IMR-90 (cell line): ENCODE measurements at regions not wholly inside any gene's neighbourhood (a gene's known extent, or its start where the extent isn't known, plus 50 kb on each side); places are given as distances from the start of the nearest gene placed in this dataset.

Experiments used
- ATAC-seq: fragments of 200-7000 bp; cut with Tn5 transposase; 2 replicates; pipeline ENCODE4 v1.9.1; 2020; ENCODE audit warnings: low read depth, mild to moderate bottlenecking, moderate library complexity
- BruUV-seq: library from RNA; stranded (reverse); fragments of 400-500 nt; replicated peaks from 2 replicates; lab custom pipeline; 2021; lab: Mats Ljungman, UMichigan
- CTCF ChIA-PET: fragments of 300-600 bp; formaldehyde crosslinking; extraction: SDS; loops from one replicate; lab custom pipeline; 2021; ENCODE audit warnings: antibody characterized with exemption; lab: Yijun Ruan, JAX
- POLR2A ChIA-PET: fragments of 300-600 bp; sonication (Branson Sonifier 250); formaldehyde crosslinking; loops from one replicate; lab custom pipeline; 2022; ENCODE audit warnings: antibody characterized with exemption; ENCODE audit not compliant: unreplicated experiment; lab: Charles Lee
- DNase-seq: peaks from one replicate; pipeline ENCODE4 v3.0.0; 2013
- H2AFZ ChIP-seq: replicated peaks from 2 replicates; pipeline ENCODE3; 2013; ENCODE audit warnings: low read length, mild to moderate bottlenecking; ENCODE audit not compliant: poor library complexity
- H2AK5ac ChIP-seq: 2 replicates; pipeline ENCODE4 v1.6.1; 2013; ENCODE audit warnings: low read depth, low read length, inconsistent platforms
- H2AK9ac ChIP-seq: replicated peaks from 2 replicates; pipeline ENCODE3; 2013; ENCODE audit warnings: mild to moderate bottlenecking, low read depth, low read length, moderate library complexity; ENCODE audit not compliant: poor library complexity
- H2BK120ac ChIP-seq: 2 replicates; pipeline ENCODE4 v1.6.1; 2013; ENCODE audit warnings: low read depth, low read length, inconsistent platforms
- H2BK15ac ChIP-seq: 3 replicates; pipeline ENCODE4 v1.6.1; 2013; ENCODE audit warnings: low read depth, low read length, inconsistent platforms
- H2BK20ac ChIP-seq: 2 replicates; pipeline ENCODE4 v1.6.1; 2013; ENCODE audit warnings: low read depth, mild to moderate bottlenecking, inconsistent platforms, low read length, moderate library complexity
- H2BK5ac ChIP-seq: 2 replicates; pipeline ENCODE4 v1.6.1; 2013; ENCODE audit warnings: mild to moderate bottlenecking, low read depth, low read length, inconsistent platforms; ENCODE audit not compliant: poor library complexity, severe bottlenecking
- H3K14ac ChIP-seq: replicated peaks from 2 replicates; pipeline ENCODE4 v1.6.1; 2013; ENCODE audit warnings: low read depth, low read length, inconsistent platforms
- H3K18ac ChIP-seq: 2 replicates; pipeline ENCODE4 v1.6.1; 2013; ENCODE audit warnings: low read depth, low read length, control low read depth
- H3K23ac ChIP-seq: 2 replicates; pipeline ENCODE4 v1.6.1; 2013; ENCODE audit warnings: low read depth, low read length, inconsistent platforms
- H3K27ac ChIP-seq: 2 replicates; pipeline ENCODE4 v1.5.1; 2013; ENCODE audit warnings: mild to moderate bottlenecking, control low read depth, low read length; ENCODE audit not compliant: insufficient read depth
- H3K27me3 ChIP-seq: 2 replicates; pipeline ENCODE4 v1.6.1; 2013; ENCODE audit warnings: low read length; ENCODE audit not compliant: control insufficient read depth, insufficient read depth
- H3K36me3 ChIP-seq: 2 replicates; pipeline ENCODE4 v1.6.1; 2013; ENCODE audit warnings: low read length, mixed read lengths; ENCODE audit not compliant: control insufficient read depth, insufficient read depth
- H3K4ac ChIP-seq: 2 replicates; pipeline ENCODE4 v1.6.1; 2013; ENCODE audit warnings: low read depth, low read length, inconsistent platforms
- H3K4me1 ChIP-seq: 2 replicates; pipeline ENCODE4 v1.6.1; 2013; ENCODE audit warnings: low read length, mixed read lengths; ENCODE audit not compliant: control insufficient read depth, insufficient read depth
- H3K4me2 ChIP-seq: 2 replicates; pipeline ENCODE4 v1.6.1; 2013; ENCODE audit warnings: low read depth, mild to moderate bottlenecking, control low read depth, low read length, moderate library complexity
- H3K4me3 ChIP-seq: 2 replicates; pipeline ENCODE4 v1.5.1; 2013; ENCODE audit warnings: low read depth, mild to moderate bottlenecking, control low read depth, low read length, moderate library complexity; ENCODE audit not compliant: insufficient read depth
- H3K56ac ChIP-seq: 2 replicates; pipeline ENCODE4 v1.6.1; 2013; ENCODE audit warnings: low read length, inconsistent platforms; ENCODE audit not compliant: insufficient read depth; ENCODE audit errors: extremely low read depth
- H3K79me1 ChIP-seq, 2 experiments: 2 replicates each; pipeline ENCODE4 v1.6.1; 2013; ENCODE audit warnings: low read length in 2 of 2, inconsistent platforms in 1 of 2, low read depth in 1 of 2
- H3K9ac ChIP-seq: 2 replicates; pipeline ENCODE4 v1.6.1; 2013; ENCODE audit warnings: low read depth, low read length, control low read depth
- H3K9me1 ChIP-seq: 2 replicates; pipeline ENCODE4 v1.6.1; 2013; ENCODE audit warnings: low read length, inconsistent platforms; ENCODE audit not compliant: insufficient read depth
- H3K9me3 ChIP-seq: 2 replicates; pipeline ENCODE4 v1.6.1; 2013; ENCODE audit warnings: low read length; ENCODE audit not compliant: control insufficient read depth, insufficient read depth
- H4K20me1 ChIP-seq: 2 replicates; pipeline ENCODE4 v1.6.1; 2013; ENCODE audit warnings: low read length, inconsistent platforms; ENCODE audit not compliant: insufficient read depth
- H4K5ac ChIP-seq: 2 replicates; pipeline ENCODE4 v1.6.1; 2013; ENCODE audit warnings: mild to moderate bottlenecking, low read depth, low read length, control low read depth
- H4K8ac ChIP-seq, 2 experiments: 2 replicates each; pipeline ENCODE4 v1.6.1; 2013; ENCODE audit warnings: low read depth in 2 of 2, low read length in 2 of 2, control low read depth in 1 of 2, inconsistent platforms in 1 of 2
- H4K91ac ChIP-seq: 2 replicates; pipeline ENCODE4 v1.6.1; 2013; ENCODE audit warnings: low read depth, low read length, inconsistent platforms; ENCODE audit not compliant: insufficient read depth
- CEBPB ChIP-seq: IDR thresholded peaks from 2 replicates; pipeline ENCODE4 v1.6.1; 2012; ENCODE audit warnings: low read depth, low read length, improper control_type of control experiment
- CHD1 ChIP-seq: IDR thresholded peaks from 2 replicates; pipeline ENCODE4 v1.6.1; 2012; ENCODE audit warnings: low read depth, low read length, improper control_type of control experiment
- ELK1 ChIP-seq: fragments of 150-350 bp; IDR thresholded peaks from 2 replicates; pipeline ENCODE4 v1.6.1; 2016; ENCODE audit warnings: low read depth, mild to moderate bottlenecking, low read length, moderate library complexity, borderline replicate concordance
- FOS ChIP-seq: fragments of 150-350 bp; IDR thresholded peaks from 2 replicates; pipeline ENCODE4 v1.6.1; 2016; ENCODE audit warnings: low read depth, low read length
- MAZ ChIP-seq: IDR thresholded peaks from 2 replicates; pipeline ENCODE4 v1.6.1; 2012; ENCODE audit warnings: low read depth, mild to moderate bottlenecking, low read length, improper control_type of control experiment, moderate library complexity, borderline replicate concordance
- MXI1 ChIP-seq: IDR thresholded peaks from 2 replicates; pipeline ENCODE4 v1.6.1; 2012; ENCODE audit warnings: low read depth, mild to moderate bottlenecking, low read length, moderate library complexity, borderline replicate concordance
- NFE2L2 ChIP-seq: fragments of 150-350 bp; IDR thresholded peaks from 2 replicates; pipeline ENCODE4 v1.6.1; 2016; ENCODE audit warnings: low read depth, mild to moderate bottlenecking, low read length
- POLR2A ChIP-seq: IDR thresholded peaks from 2 replicates; pipeline ENCODE4 v1.6.1; 2012; ENCODE audit warnings: mild to moderate bottlenecking, low read depth, low read length
- RAD21 ChIP-seq: IDR thresholded peaks from 2 replicates; pipeline ENCODE4 v1.6.1; 2012; ENCODE audit warnings: low read length, improper control_type of control experiment
- USF2 ChIP-seq: fragments of 150-350 bp; IDR thresholded peaks from 2 replicates; pipeline ENCODE4 v1.6.1; 2017; ENCODE audit warnings: mild to moderate bottlenecking, antibody characterized with exemption, low read length, low read depth
- WGBS, 2 experiments: methylation state at CpG; one replicate each; pipeline versions ENCODE4 v1.1.5 to v1.1.7; 2013; ENCODE audit warnings: missing lambda C conversion rate in 2 of 2; ENCODE audit not compliant: insufficient read length in 1 of 2; ENCODE audit errors: extremely low coverage in 2 of 2; 5-methylcytosine and 5-hydroxymethylcytosine counted together
- dilution Hi-C: fragments of 300-500 bp; cut with HindIII; formaldehyde crosslinking; loops from one replicate; pipeline ENCODE4 v1.14.3; 2018; ENCODE audit warnings: low sequenced_read_pairs; ENCODE audit not compliant: unreplicated experiment
- in situ Hi-C: fragments of 300-500 bp; cut with MboI; formaldehyde crosslinking; loops from 3 replicates; pipeline ENCODE4 v1.14.3; 2019; ENCODE audit warnings: low sequenced_read_pairs, inconsistent platforms, mixed read lengths
- intact Hi-C: fragments of 100-400 bp; cut with micrococcal nuclease; formaldehyde crosslinking; loops from 2 replicates; pipeline ENCODE4 v1.10.0; 2022

GRCh38 chr18:78169174-78169864, 810.3 kb upstream of the SALL3 start:
- 0% methylated on average over 1 of the region's 13 CpGs; no CpG with 5 or more reads in 1 of the 2 experiments for WGBS, 2 experiments
- Histone ChIP-seq H2BK120ac (no peak overlapping the region), H3K36me3 (no peaks in the 10 kb centered on the region), H3K4me2 (no peak overlapping the region), H2BK15ac (no peak overlapping the region), H2AFZ (no peak overlapping the region), H3K14ac (no peak overlapping the region), H2BK5ac (no peak overlapping the region), H3K27me3 (no peaks in the 10 kb centered on the region), H3K9me1 (no peaks in the 10 kb centered on the region), H2AK5ac (no peak overlapping the region), H3K9ac (no peak overlapping the region), H3K27ac (no peak overlapping the region), H4K5ac (no peak overlapping the region), H3K4me3 (no peak overlapping the region), H4K20me1 (no peaks in the 10 kb centered on the region), H3K18ac (no peak overlapping the region), H3K4me1 (no peaks in the 10 kb centered on the region), H3K4ac (no peak overlapping the region), H4K91ac (no peak overlapping the region), H2AK9ac (no peak overlapping the region), H3K79me1 (no peaks in the 10 kb centered on the region), H3K56ac (no peak overlapping the region), H4K8ac (no peak overlapping the region), H3K23ac (no peak overlapping the region), H3K9me3 (peaks cover 26% of the 10 kb centered on the region), H2BK20ac (no peak overlapping the region)
- BruUV-seq, result no TSS peak
- no peak for TF ChIP-seq POLR2A
- TF ChIP-seq NFE2L2, result no peak
- TF ChIP-seq MAZ, result no peak
- TF ChIP-seq CEBPB, result no peak
- no peak for TF ChIP-seq MXI1
- no peak for TF ChIP-seq ELK1
- no peak for TF ChIP-seq FOS
- no peak for TF ChIP-seq RAD21
- no peak for TF ChIP-seq CHD1
- TF ChIP-seq USF2, result no peak
- dilution Hi-C loops (no loop called here), in situ Hi-C loops (no loop called here), intact Hi-C loops (no loop called here)
- DNase-seq (no peak), ATAC-seq (no peak)
- ChIA-PET CTCF (no interaction called here), POLR2A (no interaction called here)
